Peyer's patch (tissue), 4 donors: ENCODE measurements at regions not wholly inside any gene's neighbourhood (a gene's known extent, or its start where the extent isn't known, plus 50 kb on each side); places are given as distances from the start of the nearest gene placed in this dataset.

ENCODE experiments used
- POLR2A ChIP-seq, 2 donors: fragments of 450-650 bp; IDR thresholded peaks; one replicate each; pipeline ENCODE4 v1.5.1; 2017; ENCODE audit warnings: antibody characterized with exemption in 2 of 2, mild to moderate bottlenecking in 2 of 2, moderate library complexity in 2 of 2
- TF ChIP-seq, protein P1 (sequence below), 6 experiments: fragments of 450-650 bp in 4 of 6; fragments of 200-600 bp in 2 of 6; sonication (generic) in 1 of 6; IDR thresholded peaks; one replicate each; pipeline ENCODE4 v1.5.1; 2017 to 2019; ENCODE audit warnings: antibody characterized with exemption in 6 of 6, mild to moderate bottlenecking in 3 of 6, moderate library complexity in 1 of 6

DNA sequence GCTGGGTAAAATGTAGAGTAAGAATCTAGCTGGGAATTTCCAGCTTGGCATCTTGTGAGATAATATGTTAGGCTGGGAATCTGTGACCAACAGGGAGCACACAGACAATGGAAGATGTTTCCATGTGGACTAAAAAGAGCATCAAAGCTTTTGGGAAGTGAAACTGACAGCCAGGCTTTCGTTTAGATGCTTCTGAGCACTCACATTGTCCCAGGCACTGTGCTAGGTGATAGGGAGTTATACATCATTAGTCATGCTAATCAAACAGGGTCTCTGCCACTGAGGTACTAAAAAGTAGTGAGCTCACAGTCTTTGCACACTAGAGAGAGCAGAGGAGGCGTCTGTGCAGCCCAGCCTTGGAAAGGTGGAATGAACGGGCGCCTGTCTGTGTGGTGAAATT is 101.9 kb upstream of the SCOC start:
- TF ChIP-seq, protein P1, sequence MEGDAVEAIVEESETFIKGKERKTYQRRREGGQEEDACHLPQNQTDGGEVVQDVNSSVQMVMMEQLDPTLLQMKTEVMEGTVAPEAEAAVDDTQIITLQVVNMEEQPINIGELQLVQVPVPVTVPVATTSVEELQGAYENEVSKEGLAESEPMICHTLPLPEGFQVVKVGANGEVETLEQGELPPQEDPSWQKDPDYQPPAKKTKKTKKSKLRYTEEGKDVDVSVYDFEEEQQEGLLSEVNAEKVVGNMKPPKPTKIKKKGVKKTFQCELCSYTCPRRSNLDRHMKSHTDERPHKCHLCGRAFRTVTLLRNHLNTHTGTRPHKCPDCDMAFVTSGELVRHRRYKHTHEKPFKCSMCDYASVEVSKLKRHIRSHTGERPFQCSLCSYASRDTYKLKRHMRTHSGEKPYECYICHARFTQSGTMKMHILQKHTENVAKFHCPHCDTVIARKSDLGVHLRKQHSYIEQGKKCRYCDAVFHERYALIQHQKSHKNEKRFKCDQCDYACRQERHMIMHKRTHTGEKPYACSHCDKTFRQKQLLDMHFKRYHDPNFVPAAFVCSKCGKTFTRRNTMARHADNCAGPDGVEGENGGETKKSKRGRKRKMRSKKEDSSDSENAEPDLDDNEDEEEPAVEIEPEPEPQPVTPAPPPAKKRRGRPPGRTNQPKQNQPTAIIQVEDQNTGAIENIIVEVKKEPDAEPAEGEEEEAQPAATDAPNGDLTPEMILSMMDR (IDR thresholded peaks at IDR 0.05) = no peak
- no peak for TF ChIP-seq POLR2A (IDR thresholded peaks at IDR 0.05)
